UCSD-AML1 (cell line): ENCODE measurements at regions not wholly inside any gene's neighbourhood (a gene's known extent, or its start where the extent isn't known, plus 50 kb on each side); places are given as distances from the start of the nearest gene placed in this dataset.
A peak's percentile ranks its signal among the peaks of the same experiment; 100 is the strongest.

ENCODE experiments used
- DNase-seq: peaks from one replicate; lab custom pipeline; 2025; ENCODE audit not compliant: unreplicated experiment; lab: John Stamatoyannopoulos, UW

DNA sequence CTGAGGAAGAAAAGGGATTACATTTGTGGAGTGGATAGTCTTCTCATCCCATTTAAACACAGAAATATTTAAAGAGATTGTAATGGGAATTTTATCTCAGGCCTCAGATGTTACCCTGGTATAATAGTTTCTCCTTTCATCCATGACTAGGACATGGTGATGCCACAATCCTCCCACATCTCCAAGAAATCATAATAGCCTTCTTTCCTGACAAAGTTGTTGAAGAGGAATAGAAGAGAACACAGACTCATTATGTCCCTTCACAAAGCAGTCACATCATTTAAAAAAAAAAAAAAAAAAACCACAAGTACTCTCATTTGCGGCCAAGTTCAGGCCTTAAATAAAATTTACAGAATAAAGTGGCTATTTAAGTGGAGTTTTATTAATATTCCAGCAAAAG, 359.6 kb downstream of the DEPDC1B start:
- DNase-seq = no peak

DNA sequence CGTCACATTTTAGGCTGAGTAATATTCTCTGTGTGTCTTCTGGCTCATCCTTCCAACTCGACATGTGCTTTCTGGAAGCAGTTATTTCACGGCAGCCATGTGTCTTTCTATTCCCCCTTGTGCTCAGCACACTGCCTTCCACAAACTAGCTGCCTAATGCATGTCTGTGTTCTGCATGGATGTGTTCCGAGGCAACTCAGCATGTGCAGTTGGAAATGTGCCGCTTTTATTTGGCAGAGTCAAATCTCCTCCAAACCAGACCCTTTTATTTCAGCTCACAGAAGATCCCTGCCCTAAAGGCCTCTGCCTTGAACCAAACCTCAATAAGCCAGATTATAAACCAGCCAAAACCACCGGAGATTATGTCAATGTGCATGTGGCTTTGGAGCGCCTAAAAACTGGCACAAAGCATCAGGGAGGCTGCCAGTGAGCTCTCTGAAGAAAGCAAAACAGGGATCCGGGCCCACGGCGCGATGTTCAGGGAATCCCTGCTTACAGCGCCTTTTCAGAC, 360.2 kb downstream of the DEPDC1B start:
- no peak for DNase-seq

DNA sequence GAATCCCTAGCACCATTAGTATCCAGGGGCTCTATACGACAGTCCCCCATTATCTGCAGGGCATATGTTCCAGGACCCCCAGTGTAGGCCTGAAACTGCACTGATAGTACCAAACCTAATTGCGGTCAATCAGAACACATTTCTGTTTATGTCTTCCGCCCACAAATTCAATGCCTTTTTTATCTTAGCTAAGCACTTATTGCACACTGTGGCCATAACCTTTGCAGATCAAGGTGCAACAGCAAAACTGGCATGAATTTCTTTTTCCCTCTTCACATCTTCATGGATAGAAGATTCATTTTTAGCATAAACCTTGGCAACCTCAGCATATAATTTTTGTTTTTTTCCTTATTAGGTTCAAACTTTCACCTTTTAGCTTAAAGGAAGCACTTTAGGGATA, 361.1 kb downstream of the DEPDC1B start:
- DNase-seq = no peak

DNA sequence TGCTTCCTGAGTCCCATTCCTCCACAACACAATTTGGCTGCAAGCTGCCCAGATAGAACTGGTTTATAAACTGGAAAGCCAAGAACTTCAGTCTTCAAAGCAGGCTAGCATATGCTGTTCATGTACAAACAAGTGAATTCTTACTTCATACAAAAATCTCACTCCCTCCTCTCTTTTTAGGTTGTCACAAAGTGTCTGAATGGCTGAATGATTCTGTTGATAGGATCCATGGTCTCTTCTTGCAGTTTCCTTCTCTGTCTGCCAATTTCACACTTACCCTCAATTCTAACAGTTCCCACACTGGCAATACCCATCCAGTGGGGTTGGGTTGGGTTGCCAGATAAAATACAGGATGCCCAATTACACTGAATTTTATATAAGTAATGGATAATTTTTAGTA, 363.5 kb downstream of the DEPDC1B start:
- DNase-seq = no peak

DNA sequence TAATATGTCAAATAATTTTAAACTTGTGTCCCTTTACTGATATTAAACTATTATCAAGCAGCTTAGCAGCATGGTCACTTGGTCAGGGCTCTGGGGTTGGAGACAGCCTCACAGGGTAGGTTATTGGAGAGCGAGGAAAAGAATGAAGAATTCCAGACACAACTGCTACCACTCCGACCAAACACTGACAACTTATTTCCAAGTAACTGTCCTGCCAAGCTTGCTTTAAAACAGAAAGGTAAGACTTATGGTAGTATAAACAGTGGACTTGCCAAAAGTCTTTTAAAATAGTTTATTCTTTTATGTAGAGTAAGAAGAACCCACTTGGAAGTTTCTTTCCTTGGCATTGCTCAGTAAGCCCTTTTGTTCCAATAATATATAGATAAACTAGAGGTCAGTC, 364.1 kb downstream of the DEPDC1B start:
- no peak for DNase-seq

DNA sequence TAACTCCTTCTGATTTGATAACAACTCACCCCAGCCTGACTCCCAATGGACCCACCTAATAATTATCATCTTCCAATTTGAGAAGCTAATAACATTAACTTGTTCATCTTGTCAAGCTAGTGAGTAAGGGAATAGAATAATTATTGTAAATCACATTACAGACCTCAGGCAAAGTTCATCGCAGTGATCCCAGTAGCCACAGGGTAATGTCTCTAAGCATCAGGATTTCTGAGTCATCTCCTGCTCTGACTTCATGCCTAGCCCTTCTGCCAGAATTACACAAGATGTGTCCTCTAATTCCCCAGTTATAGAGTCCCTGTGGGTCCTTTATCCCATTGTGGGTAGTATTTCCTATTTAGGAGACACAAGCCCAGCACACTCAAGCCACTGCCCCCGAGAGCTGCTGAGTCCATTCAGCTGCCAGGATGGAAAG, 365.7 kb downstream of the DEPDC1B start:
- no peak for DNase-seq

DNA sequence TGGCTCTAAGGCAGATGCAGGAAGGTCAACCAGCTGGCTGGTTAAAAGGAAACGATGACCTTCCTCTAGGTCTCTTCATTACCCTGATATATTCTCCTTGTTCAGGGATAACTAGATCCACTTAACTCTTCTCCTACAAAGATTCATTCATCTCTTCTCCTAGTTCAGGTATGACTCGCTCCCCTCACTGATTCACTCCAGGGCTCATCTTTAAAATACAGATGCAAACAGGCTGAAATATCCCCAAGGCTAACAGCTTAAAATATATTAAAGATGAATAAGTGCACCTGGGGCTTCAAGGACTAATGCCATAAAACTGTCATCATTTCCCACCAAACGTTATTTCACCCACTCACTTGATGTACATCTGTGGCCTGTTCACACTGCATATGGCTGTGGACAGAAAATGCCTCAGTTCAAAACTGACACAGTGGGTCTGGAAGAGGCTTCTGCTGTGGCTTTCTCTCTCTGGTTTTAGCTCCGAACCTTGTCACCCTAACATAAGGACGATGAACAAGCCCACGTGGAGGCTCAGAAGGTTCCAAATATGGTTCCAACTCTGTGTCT, 366.9 kb downstream of the DEPDC1B start:
- no peak for DNase-seq

DNA sequence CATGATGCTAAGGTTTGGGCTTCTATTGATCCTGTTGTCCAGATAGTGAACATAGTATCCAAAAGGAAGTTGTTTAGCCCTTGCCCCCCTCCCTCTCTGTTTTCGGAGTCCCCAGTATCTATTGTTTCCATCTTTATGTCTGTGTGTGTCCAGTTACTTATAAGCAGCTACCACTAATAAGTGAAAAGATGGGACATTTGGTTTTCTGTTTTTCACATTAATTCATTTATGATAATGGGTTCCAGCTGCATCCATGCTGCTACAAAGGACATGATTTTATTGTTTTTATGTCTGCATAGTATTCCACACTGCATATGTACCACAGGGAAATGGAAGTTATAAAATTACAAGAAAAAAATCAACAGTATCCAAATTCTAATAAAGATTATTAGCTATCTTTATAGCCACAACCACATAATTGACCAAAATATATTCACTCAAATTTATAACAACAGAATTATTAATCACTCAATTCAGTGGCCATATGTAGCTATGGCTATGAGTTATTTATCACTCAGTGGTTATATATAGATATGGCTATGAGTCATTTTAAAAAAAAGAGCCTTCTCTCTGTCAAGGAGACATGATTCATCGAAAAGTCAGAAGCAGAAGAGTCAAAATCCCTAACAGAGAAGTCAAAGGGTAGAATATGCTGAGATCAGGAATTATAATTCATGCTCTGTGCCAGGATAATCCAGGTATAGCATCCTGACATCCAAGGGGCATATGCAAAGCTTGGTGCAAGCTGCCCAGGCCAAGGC, 367.5 kb downstream of the DEPDC1B start:
- no peak for DNase-seq

DNA sequence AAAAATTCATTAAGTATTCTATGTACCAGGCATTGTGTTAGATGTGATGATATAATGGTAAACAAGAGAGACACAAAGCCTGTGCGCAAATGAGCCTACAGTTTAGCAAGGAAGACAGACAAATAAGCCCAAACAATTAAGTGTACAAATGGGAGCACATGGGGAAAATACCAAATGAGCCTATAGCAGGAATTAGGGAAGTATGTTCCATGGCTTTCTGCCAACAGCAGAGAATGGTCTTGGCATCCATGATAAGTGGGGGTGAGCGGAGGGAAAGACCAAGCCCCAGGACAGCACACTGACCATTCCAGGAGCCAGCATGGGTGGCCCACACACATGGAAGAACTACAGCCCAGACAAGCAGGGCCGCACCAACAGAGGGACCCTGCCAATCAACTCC, 369.7 kb downstream of the DEPDC1B start:
- DNase-seq = no peak

DNA sequence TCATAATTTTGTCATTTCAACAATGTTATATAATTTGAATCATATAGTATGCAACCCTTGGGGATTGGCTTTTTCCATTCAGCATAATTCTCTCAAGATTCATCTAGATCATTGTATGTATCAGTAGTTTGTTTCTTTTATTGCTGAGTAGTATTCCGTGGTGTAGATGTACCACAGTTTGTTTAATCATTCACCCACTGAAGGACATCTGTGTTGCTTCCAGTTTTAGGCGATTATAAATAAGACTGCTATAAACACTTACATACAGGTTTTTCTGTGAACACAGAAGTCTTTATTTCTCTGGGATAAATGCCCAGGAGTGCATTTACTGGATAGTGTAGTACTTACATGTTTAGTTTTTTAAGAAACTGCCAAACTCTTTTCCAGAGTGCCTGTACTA, 374.1 kb downstream of the DEPDC1B start:
- no peak for DNase-seq

DNA sequence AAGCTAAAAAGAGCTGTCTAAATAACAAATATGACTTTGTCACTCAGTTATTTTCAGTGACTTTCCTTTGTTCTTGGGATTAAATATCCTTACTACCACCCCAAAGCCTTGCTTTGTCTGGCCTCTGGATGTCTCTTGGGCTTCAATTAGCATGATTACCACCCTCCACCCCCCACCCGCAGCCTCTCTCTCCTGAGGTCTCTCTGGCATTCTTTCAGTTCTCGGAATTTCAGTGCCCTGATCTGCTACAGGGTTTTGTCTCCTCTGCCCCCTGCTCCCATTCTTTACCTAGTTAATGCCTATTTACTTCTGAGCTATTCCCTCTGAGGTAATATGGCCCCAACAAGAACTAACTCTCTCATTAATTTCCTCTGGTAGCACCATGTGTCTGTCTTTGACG, 376.4 kb downstream of the DEPDC1B start:
- DNase-seq = no peak

DNA sequence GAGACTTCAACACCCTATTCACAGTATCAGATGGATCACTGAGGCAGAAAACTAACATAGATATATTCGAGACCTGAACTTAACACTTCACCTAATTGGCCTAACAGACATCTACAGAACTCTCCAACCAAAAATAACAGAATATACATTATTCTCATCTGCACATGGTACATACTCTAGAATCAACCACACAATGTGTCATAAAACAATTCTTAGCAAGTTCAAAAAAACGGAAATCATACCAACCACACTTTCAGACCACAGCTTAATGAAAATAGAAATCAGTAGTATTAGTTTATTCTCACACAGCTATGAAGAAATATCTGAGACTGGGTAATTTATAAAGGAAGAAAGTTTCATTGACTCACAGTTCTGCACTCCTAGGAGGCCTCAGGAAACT, 387.9 kb downstream of the DEPDC1B start:
- DNase-seq = no peak

DNA sequence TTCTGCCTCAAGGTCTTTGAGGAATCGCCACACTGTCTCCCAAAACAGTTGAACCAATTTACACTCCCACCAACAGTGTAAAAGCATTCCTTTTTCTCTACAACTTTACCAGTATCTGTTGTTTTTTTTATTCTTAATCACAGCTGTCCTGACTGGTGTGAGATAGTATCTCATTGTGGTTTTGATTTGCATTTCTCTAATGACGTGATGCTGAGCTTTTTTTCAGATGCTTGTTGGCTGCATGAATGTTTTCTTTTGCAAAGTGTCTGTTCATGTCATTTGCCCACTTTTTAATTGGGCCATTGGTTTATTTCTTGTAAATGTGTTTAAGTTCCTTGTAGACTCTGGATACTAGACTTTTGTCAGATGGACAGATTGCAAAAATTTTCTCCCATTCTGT, 400.0 kb downstream of the DEPDC1B start:
- no peak for DNase-seq

DNA sequence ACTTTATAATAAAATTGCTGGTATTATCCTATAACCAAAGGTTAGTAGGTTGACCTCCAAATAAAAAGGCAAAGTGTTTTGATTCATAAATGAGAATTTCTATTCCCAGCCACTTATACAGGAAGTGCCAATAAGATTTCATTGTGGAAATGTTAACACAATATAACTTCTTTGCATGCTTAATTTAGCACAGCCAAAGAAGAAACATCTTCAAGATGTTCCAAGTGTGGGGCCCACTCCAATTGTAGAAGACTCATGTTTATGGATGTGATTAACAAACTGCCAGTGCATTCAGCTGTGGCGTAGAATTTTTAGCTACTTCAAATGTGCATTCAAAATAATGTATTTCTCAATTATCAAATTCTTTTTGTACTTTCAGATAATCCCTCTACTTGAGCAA, 402.3 kb downstream of the DEPDC1B start:
- DNase-seq = no peak

DNA sequence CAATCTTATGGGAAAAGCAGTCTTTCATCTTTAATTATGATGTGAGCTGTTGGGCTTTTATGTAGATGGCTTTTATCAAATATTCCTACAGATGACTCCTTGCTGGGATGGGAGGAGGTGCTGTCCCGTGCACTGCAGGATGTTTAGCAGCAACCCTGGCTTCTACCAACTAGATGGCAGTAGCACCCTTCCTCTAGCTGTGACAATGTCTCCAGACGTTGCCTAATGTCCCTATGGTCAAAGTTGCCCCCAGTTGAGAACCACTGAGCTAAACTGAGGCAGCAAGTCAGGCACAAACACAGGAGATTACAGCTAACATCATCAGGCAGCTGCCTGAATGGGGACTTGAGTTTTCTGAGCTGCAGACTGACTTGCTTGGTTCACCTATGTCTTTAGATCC, 401.9 kb upstream of the PDE4D start:
- DNase-seq = peak; percentile 31

DNA sequence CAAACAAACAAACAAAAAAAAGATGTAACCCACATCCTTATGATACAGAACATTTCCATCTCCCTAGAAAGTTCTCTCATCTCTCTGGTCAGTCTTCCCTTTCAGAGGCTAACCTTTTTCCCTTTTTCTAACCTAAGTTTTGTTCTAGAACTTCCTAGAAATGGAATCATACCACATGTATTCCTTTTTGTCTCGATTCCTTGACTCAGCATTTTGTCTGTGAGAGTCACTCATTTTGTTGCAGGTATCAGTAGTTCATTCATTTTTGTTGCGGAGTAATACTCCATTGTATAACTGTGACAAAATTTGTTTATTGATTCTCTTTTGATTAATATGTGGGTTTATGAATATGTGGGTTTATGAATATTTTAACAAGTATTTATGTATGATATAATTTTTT, 400.0 kb upstream of the PDE4D start:
- DNase-seq = no peak

DNA sequence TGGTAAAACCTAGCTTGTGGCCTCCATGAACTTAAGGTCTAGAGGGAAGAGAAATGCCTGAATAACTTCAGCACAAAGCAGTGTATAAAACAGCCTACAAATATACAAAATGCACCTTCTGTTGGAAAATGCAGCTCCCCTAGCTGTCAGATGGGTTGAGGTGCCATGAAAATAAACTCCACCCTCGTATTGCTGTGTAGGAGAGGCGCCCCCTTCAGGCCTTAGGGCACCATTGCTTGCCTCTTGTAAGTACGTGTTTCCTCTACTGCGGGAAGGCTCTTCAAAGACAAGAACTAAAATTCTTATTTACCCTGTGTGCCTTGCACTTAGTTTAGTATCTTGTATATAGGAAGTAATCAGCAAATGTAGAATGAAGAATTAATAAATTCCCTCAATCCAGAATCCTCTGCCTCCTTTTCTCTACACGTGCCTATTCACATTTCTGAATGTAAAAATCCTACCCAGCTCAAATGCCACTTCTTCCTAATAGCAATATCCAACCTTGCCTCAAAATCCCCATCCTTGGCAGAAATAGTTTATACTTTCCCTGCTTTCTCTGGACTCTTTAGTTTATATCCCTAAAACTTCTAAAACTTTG, 393.7 kb upstream of the PDE4D start:
- DNase-seq = peak; percentile 68

DNA sequence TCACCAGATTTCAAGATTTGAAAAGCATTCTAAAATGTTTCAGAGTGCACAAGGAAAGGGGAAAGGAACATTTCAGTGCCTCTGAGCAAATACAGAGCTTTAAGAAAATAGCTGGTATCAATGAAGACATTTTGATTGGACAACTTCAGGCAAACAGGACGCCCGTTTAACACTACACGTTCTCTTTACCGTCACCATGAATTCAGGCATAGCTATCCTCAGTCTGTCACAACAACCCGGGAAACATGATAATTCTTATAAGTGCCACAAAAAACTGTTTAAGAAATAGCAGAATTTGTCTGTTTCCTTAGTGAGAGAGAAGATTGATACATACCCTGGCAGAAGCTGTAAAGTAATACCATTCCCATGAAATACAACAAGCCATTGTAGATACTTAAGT, 392.4 kb upstream of the PDE4D start:
- no peak for DNase-seq

DNA sequence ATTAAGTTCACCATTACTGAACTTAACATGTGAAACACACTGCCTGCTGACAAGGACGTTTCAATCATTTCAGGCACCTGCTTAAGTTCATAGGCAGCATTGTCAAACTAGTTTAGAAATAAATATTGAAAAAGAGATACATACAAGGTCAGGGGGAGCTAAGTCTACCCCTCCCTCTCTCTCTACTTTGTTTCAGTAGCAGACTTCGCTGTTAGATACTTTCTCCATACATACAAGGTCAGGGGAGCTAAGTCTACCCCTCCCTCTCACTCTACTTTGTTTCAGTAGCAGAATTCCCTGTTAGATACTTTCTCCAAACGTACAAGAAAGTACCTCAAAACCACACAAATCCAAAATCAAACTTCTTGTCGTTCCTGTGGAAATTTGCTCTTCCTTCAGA, 387.4 kb upstream of the PDE4D start:
- DNase-seq = no peak

DNA sequence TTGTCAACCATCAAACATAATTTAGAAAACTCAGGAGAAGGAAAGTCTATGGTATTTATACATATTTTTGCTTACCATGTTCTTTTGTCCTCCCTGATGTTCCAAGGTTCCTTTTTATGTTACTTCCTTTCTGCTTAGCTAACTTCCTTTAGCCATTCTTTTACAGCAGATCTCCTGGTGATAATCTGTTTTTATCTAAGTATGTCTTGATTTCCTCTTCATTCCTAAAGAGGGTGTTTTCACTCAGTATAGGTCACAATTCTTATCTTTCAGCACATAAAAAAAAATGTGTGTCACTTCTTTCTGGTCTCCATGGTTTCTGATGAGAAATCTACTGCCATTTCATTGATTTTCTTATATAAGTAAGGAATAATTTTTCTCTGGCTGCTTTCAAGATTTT, 384.4 kb upstream of the PDE4D start:
- DNase-seq = no peak

DNA sequence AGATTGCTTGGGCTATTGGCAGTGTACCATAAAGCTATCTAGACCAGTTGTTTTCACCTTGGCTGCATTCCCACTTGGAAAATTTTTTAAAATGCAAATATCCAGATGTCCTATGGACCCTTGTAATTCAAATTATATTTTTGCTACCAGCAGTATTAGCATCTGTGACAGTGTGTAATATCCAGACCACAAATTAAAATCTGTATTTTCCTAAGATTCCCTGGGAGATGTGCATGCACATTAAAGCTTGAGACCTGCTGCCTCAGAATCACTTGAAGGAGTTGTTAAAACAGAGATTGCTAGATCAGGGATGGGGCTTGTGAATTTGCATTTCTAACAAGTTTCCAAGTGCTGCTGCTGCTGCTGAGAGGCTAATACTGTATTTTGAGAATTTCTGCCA, 381.2 kb upstream of the PDE4D start:
- no peak for DNase-seq

DNA sequence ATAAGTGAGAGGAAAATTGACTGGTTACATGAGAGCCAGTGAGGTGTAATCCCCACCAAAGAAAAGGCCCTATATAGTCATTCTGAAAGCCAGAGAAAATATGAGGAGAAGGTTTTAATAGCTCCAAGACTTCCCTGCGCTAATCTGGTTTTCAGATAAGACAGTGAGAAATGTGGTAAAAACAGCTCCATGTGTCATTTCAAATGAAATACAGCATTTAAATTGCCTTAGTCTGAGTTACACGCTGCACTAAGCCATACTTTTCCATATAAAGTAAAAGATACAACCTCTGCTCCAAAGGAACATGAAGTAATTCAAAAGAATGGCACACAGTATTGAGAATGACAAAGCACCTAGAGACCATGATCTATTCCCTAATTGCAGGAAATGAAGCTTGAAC, 378.0 kb upstream of the PDE4D start:
- DNase-seq = no peak

DNA sequence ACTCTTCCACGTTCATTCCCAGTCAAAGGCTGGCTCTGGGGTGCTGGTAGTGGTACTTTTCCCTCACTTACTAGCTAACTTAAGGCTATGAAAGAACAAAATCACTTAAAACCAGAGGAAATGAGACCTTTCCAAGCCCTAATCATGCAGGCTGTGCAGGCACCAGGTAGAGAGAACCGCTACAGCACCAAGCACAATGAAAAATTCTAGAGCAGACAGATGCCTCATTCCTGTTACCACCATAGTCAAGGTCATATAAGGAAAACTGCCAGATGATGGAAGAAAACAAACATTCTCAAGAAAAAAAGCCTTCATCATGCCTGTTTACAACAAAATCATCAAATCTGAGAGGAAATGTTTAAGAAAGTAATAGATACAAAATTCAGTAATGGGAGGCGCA, 374.4 kb upstream of the PDE4D start:
- no peak for DNase-seq
